ENCODE measurements at regions not wholly inside any gene's neighbourhood (a gene's known extent, or its start where the extent isn't known, plus 50 kb on each side); places are given as distances from the start of the nearest gene placed in this dataset.
"Not testable (repeated sequence)": the region's sequence is repeated elsewhere in the genome, so short reads cannot be mapped to it uniquely, and the experiment has no call there.

DNA sequence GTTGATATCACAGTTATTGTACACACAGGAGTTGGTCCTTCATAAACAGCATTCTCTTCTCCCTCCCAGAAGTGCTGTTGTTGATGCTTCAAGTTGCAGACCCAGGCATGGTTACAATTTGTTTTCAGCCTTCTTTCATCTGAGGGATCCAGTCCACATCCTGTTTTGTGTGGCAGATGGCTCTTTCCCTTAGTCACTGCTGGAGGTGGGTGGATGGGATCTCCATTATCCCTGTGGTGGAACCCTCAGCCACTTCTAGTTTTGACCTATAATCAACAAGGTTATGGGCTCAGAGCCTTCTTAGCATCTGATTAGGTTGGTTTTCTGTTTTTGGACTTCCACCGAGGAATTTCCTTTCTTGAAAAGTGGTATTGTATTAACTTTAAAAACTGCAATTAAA, 214.2 kb downstream of the SH2D4B start:
- DNase-seq, result no peak

DNA sequence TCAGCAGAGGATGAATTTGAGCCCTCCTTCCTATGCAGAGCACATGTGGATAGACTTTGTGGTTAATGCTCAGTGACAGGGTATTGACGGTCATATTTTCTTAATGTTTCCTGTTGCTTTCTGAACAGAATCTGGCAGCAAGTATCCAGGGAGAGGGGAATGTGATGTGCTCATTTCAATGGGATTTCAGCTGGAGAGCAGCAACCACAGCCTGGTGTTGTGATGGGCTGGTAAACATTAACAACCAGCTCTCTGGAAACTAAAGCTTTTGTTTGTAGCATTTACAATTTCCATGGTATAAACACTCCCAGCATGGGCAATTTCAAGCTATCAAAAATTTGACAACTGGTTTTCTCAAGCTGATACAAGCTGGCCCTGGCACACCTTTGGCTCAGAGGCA, 215.9 kb downstream of the SH2D4B start:
- no peak for DNase-seq

DNA sequence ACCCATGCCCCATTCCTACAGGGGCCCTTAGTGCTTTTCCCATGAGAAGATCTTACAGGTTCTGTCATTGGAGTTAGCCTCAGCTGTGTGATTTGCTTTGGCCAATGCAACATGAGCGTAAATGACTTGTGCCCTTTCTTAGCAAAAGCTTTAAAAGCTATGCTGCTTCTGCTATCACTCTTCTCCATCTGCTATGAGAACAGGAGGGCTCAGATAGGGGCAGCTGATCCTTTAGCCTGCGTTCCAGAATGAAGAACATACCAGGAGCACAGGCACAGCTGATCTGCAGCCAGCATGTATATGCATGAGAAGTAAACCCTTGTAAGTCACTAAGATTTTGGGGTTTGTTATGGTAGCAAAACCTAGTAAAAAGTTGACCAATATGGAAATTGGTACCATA, 218.2 kb downstream of the SH2D4B start:
- DNase-seq, result no peak

DNA sequence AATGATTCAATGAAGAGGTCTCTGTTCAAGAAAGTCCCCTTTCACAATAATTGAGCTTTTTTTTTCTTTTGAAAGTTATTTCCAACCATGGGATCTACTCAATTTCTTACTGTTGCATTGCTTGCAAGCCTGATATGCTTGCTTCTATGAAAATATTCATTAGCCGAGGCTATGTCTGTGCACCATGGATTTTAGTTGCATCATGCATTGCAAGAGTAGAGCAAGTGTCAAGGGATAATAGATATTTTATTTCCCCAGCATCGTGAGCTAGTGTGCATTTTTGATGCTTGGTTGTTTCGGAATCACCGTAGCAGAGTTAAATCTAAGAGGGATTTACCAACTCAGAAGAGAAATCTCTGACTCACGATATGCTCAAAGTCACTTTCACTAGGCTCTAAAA, 222.0 kb downstream of the SH2D4B start:
- no peak for DNase-seq

DNA sequence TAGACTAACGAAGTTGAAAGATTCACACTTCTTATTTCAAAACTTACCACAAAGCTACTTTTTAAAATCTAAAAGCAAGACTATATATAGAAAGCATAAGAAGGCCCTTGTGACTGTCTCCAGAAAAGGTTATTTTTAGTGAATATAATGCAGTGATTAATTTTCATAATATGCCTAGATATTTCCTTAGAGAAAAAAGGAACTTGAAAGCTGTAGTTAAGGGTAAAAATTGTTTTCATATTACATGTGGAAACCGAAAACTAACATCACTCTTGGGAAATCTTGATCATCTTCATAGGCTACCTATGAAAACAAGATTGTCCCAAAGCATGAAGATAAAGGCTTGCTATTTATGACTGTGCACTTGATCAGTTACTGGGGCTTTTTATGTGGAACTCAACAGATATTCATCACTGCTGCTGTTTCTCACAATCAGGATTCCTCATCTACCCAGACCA, 223.2 kb downstream of the SH2D4B start:
- no peak for DNase-seq

DNA sequence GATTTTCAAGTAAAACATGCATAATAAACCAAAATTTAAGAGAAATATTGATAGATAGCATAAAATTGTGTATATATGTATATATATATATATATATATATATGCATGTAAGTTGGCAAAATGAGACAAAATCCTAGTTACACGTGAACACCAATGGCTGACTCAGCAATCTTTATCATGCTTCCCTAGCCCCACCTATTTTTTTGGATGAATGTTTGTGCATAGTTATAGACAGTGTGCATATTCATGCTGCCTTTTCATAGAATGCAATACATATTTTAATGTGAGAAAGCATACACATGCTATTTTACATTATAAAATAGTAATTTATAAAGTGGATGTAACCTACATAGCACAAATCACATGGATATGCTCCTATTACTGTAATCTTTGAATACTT, 230.3 kb downstream of the SH2D4B start:
- no peak for DNase-seq

DNA sequence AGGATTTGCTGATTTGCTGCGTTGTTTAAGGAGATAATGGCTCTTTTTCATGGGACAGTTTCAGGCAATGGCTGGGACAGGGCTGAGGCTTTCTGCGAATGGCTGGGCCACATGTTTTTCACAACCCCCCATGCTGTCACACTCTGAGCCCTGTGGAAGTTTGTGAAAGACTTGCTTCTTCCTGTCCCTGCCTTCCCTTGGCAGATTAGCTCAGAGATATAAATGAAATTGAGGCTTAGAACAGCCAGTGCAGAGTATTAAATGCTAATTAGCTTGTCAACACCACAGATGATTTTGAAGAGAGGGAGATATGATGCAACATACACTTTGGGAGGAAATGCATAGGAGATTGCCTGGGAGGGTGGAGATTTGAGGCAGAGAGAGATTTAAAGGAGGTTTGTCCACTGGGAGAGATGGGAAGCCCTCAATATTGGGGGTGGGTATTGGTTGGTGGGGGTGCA, 232.0 kb downstream of the SH2D4B start:
- DNase-seq, result no peak

DNA sequence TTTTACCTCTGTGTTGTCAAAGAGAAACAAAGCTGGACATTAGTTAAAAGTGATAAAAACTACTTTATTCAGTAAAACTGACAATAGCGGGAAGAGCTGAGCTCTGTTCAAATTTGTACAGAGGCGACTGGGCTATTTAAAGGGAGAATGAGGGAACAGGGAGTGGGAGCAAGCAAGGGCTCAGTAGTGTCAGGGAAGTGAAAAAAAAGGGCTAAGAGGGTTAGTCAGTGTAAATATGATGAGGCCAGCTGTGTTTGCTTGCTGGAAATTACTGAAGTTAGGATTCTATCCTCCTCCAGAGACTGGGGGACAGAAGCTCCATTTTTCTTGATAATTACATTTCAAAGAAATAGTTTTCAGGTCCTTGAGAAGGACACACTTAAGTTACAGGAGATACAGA, 232.5 kb downstream of the SH2D4B start:
- no peak for DNase-seq

DNA sequence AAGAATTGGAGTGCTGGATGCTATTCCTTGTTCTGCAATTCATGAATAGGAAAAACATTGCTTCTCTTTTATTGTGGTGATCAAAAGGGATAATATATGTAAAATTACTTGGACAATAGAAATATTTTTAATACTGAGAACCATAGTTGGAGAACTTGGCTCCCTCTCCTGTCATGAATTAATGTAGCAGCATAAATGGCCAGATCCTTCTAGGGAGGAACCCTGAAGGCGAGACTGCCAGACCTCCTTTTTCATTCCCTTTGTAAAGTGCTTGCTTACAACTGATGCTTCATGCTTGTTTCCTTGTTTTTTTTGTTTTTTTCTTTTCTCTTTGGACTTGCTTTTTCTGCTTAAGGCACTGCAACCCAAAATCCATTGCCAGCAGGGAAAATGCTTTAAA, 233.6 kb downstream of the SH2D4B start:
- no peak for DNase-seq

DNA sequence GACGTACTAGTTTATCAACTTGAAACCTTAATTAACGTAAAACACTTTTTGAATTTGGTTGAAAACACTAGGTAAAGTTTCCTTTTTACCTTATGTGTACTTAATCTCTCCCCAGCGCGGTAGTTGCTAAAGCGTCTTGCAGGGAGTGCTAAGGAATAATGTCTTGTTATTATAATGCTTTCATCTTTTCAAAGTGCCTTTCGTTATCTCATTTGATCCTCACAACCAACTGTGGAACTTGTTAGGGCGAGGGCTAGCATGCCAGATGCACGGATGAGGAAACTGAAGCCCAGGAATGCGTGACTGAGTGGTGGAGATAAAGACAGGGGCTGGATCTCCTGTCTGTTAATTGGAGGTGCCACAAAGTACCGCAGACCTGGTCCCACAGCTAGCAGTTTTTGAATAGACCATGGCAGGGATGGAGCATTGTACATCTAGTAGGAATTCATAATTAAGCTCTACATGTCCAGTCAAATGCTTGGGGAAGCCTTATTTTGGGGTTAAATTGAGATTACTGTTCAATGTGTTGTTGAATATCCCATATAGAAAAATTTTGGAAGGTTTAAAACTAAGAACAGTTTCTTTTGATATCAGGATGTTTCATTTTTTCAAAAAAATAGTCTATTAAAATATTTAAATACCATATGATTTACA, 234.3 kb downstream of the SH2D4B start:
- DNase-seq, result no peak

DNA sequence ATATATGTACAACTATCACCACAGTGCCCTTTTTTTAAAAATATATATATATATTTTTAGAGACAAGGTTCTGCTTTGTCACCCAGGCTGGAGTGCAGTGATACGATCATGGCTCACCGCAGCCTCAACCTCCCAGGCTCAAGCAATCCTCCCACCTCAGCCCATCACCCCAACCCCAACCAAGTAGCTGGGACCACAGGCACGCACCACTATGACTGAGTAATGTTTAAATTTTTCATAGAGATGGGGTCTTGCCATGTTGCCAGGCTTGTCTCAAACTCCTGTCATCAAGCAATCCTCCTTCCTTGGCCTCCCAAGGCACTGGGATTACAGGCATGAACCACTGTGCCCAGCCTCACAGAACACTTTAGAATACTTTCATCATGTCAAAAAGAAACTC, 234.9 kb downstream of the SH2D4B start:
- DNase-seq, result no peak

DNA sequence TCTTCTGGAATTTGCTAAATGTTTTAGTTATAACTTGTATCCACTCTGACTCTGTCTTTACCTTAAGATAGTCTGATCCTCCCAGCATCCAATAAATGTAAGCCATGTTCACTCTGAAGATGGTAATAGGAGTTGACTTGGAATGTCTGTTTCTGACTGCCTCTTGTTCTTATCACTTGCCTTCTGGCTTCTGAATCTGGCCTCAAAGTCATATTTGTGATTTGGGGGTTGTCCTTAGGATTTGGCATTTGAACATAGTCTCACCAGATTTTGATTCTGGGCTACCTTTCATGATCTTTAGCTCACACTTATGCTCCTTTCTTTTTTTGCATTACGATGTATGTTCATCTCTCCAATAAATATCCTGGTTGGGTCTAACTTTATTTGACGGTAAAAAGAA, 247.0 kb downstream of the SH2D4B start:
- DNase-seq, result no peak

DNA sequence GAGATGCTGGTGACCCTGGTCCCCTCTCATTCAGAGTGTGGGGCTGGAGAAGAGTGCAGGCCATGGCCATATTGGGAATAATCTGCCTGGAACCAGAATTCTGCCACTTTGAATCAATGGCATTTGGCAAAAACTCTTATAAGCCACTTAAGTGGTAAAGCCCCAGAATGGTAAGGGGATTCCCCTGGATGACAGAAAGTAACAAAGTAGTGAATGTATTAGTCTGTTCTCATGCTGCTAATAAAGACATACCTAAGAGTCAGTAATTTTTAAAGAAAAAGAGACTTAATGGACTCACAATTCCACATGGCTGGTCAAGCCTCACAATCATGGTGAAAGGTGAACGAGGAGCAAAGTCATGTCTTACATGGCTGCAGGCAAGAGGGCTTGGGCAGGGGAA, 248.6 kb downstream of the SH2D4B start:
- DNase-seq, result no peak

DNA sequence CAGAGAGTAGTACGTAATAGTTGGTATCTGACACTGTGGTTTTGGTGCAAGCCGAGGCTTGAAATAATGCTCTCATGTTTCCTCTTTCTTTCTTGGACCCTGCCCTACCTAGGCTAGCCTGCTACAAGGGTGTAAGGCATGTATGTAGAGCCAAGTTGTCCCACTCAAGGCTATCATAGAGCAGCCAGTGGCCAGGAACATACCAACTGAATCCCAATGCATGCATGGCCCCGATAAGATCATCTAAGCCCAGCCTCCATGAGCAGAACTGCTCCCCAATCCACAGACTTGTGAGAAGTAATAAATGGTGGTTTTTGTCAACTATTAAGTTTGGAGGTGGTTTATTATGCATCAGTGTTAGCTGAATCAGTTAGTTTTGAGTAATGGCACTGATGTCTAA, 250.2 kb downstream of the SH2D4B start:
- no peak for DNase-seq

DNA sequence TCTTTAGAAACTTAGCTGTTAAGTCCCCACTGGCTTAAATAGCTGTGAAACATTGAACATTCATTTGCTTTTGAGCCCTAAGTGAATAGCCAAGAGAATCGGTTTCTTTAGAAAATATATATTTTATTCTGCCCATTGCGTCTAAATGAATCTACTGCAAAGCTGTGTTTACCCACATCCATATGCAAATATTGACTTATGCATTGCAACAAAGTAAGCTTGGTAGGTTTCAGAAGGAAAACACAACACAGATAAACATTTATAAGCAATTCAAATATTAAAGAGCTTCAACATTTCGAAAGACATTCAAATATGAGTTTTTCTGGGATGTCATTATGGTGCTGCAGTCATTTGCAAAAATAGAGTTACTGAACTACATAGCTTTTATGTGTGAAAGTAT, 257.3 kb downstream of the SH2D4B start:
- DNase-seq, result no peak

DNA sequence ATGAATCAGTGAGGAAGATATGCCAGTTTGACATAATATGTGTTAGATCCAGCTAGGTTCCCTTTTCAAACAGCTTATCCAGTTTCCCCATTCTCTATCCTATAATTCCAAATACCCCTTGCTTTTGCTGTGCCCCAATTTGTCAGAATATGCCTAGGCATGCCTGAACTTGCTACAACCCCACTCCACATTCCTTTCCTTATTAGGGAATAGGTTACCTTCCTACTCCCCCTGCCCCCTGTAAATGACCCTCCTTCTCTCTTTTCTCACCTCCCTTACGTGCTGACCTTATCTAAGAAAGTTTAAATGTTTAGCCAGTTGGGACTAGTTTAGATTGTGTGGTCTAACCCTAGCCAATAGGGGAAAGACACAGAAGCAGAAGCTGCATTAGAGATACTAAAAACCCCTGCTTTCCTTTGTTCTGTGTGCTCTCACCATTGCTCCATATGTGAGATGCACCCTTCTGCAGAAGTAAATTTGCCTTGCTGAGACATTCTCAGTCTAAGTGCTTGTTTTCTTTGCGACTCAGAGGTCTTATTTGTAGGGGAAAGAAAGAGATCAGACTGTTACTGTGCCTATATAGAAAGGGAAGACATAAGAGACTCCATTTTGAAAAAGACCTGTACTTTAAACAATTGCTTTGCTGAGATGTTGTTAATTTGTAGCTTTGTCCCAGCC, 267.8 kb downstream of the SH2D4B start:
- DNase-seq, result no peak

DNA sequence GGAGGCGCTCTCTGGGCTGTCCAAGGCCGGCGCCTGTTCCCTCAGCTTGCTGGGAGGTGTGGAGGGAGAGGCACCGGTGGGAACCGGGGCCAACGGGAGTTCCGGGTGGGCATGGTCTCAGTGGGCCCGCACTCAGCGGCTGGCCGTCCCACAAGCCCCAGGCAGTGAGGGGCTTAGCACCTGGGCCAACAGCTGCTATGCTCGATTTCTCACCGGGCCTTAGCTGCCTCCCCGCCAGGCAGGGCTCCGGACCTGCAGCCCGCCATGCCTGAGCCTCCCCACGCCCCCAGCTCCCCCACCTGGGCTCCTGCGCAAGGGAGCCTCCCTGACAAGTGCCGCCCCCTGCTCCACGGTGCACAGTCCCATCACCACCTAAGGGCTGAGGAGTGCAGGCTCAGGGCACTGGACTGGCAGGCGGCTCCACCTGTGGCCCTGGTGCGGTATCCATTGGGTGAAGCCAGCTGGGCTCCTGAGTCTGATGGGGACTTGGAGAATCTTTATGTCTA, 276.5 kb downstream of the SH2D4B start:
- no peak for DNase-seq

DNA sequence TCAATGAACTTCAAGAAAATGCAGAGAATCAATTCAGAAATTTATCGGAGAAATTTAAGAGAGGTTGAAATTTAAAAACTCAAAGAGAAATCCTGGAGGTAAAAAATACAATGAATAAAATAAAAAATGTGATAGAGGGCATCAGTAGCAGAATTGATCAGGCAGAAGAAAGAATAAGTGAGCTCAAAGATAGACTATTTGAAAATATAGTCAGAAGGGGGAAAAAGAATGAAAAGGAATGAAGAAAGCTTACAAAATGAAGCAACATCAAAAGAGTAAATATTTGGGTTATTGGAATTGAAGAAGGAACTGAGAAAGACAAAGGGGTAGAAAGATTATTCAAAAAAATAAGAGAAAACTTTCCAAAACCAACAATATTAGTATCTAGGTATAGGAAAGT, 291.4 kb downstream of the SH2D4B start:
- DNase-seq, result no peak

DNA sequence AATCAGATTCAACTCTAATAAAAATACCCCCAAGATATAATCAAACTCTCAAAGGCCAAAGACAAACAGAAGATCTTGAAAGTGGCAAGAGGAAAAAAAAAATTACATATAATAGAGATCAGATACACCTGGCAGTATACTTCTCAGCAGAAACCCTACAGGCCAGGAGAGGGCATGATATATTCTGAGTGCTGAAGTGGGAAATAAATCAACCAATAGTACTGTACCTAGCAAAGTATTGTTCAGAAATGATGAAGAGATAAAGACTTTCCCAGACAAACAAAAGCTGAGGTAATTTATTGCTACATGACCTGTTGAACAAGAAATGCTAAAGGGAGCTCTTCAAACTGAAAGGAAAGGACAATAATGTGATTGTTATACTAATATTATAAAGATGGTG, 291.9 kb downstream of the SH2D4B start:
- no peak for DNase-seq

DNA sequence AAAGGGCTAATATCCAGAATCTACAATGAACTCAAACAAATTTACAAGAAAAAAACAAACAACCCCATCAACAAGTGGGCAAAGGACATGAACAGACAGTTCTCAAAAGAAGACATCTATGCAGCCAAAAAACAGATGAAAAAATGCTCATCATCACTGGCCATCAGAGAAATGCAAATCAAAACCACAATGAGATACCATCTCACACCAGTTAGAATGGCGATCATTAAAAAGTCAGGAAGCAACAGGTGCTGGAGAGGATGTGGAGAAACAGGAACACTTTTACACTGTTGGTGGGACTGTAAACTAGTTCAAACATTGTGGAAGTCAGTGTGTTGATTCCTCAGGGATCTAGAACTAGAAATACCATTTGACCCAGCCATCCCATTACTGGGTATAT, 295.0 kb downstream of the SH2D4B start:
- DNase-seq, result not testable (repeated sequence)

DNA sequence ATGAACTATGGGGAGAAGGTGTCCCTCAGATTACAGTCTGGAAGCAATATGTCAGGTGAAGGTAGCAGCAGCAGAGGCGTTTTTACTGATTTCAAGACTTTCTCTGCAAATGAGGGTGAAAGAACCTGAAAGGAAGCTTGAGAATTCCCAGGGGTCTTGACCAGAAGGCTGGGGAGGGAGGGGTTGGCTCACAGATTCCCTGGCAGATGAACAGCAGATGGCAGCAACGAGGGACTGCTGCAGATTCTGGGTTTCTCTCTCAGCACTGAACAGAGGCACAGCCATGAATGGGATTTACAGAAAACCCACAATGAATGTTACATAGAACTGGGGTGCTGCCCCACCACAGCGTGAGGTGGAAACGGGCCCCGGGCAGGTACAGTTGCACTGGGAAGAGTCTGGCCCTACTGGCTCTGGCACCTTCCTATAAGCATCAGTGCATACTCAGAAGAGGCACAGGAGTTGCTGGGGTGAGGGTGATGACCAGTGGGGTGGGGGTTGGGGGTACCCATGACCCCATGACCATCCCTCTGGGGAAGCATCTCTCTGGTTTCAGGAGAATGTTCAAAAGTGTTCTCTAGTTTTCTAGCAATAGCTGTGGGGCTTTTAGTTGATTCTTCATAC, 317.8 kb downstream of the SH2D4B start:
- no peak for DNase-seq

DNA sequence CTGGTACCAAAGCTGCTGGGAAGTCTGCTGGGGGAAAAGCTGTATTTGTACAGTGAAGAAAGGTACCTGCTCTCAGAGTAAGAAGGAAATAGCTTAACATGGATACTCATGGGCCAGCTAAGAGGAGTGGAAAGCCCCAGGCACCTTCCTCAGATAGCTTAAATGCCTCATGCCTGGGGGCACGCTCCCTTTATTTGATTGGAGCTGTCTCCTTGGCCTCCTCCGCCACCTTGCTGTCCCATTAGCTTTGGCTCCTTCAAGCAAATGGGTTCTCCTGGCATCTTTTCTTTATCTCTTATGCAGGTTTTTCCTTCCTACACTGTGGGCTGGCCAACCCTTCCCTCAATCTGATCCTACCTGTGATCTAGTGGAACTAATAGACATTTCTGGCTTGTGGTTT, 318.5 kb downstream of the SH2D4B start:
- no peak for DNase-seq

DNA sequence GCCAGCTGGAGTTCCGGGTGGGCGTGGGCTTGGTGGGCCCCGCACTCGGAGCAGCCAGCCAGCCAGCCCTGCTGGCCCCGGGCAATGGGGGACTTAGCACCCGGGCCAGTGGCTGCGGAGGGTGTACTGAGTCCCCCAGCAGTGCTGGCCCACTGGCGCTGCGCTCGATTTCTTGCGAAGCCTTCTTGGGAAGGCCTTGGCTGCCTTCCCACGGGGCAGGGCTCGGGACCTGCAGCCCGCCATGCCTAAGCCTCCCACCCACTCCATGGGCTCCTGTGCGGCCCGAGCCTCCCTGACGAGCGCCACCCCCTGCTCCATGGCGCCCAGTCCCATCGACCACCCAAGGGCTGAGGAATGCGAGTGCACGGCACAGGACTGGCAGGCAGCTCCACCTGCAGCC, 321.6 kb downstream of the SH2D4B start:
- DNase-seq, result not testable (repeated sequence)

DNA sequence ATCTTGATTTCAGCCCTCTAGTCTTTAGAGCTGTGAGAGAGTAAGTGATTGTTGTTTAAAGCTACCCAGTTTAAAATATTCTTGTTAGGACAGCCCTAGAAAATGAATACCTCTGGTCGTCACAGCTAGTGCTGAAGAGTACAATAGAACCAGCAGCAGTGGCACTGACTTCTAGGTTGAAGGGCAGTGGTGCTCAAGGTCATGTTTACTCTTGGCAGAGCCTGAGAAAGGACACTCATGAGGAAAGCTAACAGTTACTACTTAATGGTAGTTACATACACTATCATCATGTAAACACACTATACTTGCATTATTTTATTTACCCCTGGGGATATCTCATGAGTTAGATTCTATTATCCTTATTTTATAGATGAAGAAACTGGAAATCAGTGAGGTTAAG, 323.0 kb downstream of the SH2D4B start:
- DNase-seq, result no peak

Data from stimulated activated CD8-positive, alpha-beta memory T cell treated with anti-CD3 and anti-CD28 coated beads, Interleukin-4, amount 100 ng/mL, for 48 hours (primary cell).